ENCODE measurements at regions not wholly inside any gene's neighbourhood (a gene's known extent, or its start where the extent isn't known, plus 50 kb on each side); places are given as distances from the start of the nearest gene placed in this dataset.

DNA sequence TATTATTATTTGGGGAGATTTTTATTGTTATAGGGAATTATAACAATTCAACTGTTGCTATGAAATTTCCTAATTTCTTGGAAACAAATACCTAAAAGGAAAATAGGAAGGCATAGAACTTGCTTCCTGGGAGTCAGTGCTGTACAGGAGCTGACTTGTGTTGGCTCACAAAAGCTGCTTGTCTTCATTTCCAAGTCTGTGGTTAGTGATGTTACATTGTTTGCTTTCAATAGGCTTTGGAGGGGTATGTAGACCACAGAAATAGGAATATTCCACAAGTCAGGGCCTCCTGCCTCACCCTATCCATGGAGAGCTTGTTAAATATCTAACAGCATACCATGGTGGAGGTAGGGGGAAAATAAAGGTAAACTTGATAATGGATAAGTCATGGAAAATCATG is 688.9 kb upstream of the FAM98A start:
- POLR2A ChIA-PET: no interaction called here

DNA sequence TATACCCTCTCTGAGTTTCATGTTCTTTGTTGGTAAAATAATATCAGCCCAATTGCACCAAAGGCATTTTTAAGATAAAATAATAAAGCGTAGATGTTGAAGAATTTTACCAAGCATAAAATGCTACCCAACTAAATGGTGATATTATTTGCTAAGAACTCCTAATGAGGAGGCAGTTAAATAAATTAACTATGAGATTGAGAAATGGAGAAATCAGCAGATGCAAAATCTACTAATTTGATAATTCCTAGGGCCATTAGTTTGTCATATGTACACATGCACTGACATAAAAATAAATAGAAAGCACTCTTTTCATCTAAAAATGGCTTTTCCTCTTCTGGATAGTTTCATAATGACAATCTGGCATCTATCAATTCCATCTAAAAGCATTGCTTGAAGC is 681.5 kb upstream of the FAM98A start:
- no peaks in the 10 kb centered on the region for H3K79me2 ChIP-seq (ENCODE audit: insufficient read depth)
- DNase-seq: no peak
- H3K27ac ChIP-seq (ENCODE audit: low read depth in 2 of 2, low read length in 1 of 2): no peak overlapping the region
- H3K9ac ChIP-seq: no peak overlapping the region
- TF ChIP-seq EP300 (IDR thresholded peaks at IDR 0.05; ENCODE audit: borderline replicate concordance in 1 of 2, low read depth in 1 of 2, low read length in 1 of 2) (0 out of 4 replicates have a peak, but pooled peaks of 1 of the 2 experiments have one; percentile 10), MXI1 (IDR thresholded peaks at IDR 0.05; ENCODE audit: low read depth, low read length) (no peak)
- TF ChIP-seq, protein P1, sequence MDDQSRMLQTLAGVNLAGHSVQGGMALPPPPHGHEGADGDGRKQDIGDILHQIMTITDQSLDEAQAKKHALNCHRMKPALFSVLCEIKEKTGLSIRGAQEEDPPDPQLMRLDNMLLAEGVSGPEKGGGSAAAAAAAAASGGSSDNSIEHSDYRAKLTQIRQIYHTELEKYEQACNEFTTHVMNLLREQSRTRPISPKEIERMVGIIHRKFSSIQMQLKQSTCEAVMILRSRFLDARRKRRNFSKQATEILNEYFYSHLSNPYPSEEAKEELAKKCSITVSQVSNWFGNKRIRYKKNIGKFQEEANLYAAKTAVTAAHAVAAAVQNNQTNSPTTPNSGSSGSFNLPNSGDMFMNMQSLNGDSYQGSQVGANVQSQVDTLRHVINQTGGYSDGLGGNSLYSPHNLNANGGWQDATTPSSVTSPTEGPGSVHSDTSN (IDR thresholded peaks at IDR 0.05): no peak
- TF ChIP-seq, protein P2, sequence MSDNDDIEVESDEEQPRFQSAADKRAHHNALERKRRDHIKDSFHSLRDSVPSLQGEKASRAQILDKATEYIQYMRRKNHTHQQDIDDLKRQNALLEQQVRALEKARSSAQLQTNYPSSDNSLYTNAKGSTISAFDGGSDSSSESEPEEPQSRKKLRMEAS (IDR thresholded peaks at IDR 0.05; ENCODE audit: low read depth): no peak
- no peaks in the 10 kb centered on the region for H3K36me3 ChIP-seq (replicated peaks in 1 of 2; ENCODE audit: control insufficient read depth in 1 of 2, insufficient read depth in 2 of 2, low read length in 1 of 2)
- ChIA-PET CTCF (no interaction called here), POLR2A (no interaction called here)
- H3F3A ChIP-seq (replicated peaks; ENCODE audit: insufficient read depth): no peaks in the 10 kb centered on the region
- no peaks in the 10 kb centered on the region for H3K9me2 ChIP-seq
- no peaks in the 10 kb centered on the region for H3K9me3 ChIP-seq
- no peaks in the 10 kb centered on the region for H3K27me3 ChIP-seq (ENCODE audit: insufficient read depth)
- no peaks in the 10 kb centered on the region for H4K20me1 ChIP-seq (ENCODE audit: insufficient read depth)
- no peak overlapping the region for H3K4me2 ChIP-seq
- no peak overlapping the region for H3K4me3 ChIP-seq (ENCODE audit: low read depth in 2 of 2, low read length in 1 of 2)
- no peaks in the 10 kb centered on the region for H3K4me1 ChIP-seq (ENCODE audit: control insufficient read depth in 1 of 2, insufficient read depth in 2 of 2, low read depth in 1 of 2, low read length in 1 of 2)
- WGBS (ENCODE audit: low lambda C conversion rate): 11% methylated on average over 1 of the region's 1 CpG
- H2AFZ ChIP-seq (ENCODE audit: low read depth): no peak overlapping the region

More for the DNA sequence above, 688.9 kb upstream of the FAM98A start:
- Histone ChIP-seq H3K4me2 (no peak overlapping the region), H3K9me3 (no peaks in the 10 kb centered on the region), H4K20me1 (ENCODE audit: insufficient read depth) (no peaks in the 10 kb centered on the region), H3K27me3 (ENCODE audit: insufficient read depth) (no peaks in the 10 kb centered on the region), H3F3A (replicated peaks; ENCODE audit: insufficient read depth) (no peaks in the 10 kb centered on the region), H3K27ac (ENCODE audit: low read depth in 2 of 2, low read length in 1 of 2) (no peak overlapping the region), H3K9me2 (no peaks in the 10 kb centered on the region), H3K9ac (no peak overlapping the region), H2AFZ (ENCODE audit: low read depth) (no peak overlapping the region), H3K4me1 (ENCODE audit: control insufficient read depth in 1 of 2, insufficient read depth in 2 of 2, low read depth in 1 of 2, low read length in 1 of 2) (no peaks in the 10 kb centered on the region), H3K79me2 (ENCODE audit: insufficient read depth) (no peaks in the 10 kb centered on the region), H3K36me3 (replicated peaks in 1 of 2; ENCODE audit: control insufficient read depth in 1 of 2, insufficient read depth in 2 of 2, low read length in 1 of 2) (no peaks in the 10 kb centered on the region), H3K4me3 (ENCODE audit: low read depth in 2 of 2, low read length in 1 of 2) (no peak overlapping the region)
- TF ChIP-seq FOXJ3 (CRISPR knock-in tag; IDR thresholded peaks at IDR 0.05) (no peak), TEAD4 (IDR thresholded peaks at IDR 0.05; ENCODE audit: borderline replicate concordance, insufficient read depth) (no peak)
- TF ChIP-seq, protein P3, sequence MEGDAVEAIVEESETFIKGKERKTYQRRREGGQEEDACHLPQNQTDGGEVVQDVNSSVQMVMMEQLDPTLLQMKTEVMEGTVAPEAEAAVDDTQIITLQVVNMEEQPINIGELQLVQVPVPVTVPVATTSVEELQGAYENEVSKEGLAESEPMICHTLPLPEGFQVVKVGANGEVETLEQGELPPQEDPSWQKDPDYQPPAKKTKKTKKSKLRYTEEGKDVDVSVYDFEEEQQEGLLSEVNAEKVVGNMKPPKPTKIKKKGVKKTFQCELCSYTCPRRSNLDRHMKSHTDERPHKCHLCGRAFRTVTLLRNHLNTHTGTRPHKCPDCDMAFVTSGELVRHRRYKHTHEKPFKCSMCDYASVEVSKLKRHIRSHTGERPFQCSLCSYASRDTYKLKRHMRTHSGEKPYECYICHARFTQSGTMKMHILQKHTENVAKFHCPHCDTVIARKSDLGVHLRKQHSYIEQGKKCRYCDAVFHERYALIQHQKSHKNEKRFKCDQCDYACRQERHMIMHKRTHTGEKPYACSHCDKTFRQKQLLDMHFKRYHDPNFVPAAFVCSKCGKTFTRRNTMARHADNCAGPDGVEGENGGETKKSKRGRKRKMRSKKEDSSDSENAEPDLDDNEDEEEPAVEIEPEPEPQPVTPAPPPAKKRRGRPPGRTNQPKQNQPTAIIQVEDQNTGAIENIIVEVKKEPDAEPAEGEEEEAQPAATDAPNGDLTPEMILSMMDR (IDR thresholded peaks at IDR 0.05): no peak
- DNase-seq: no peak
- CTCF ChIA-PET: no interaction called here

All from SK-N-SH (cell line).